A673 (cell line): ENCODE measurements at regions not wholly inside any gene's neighbourhood (a gene's known extent, or its start where the extent isn't known, plus 50 kb on each side); places are given as distances from the start of the nearest gene placed in this dataset.

Source experiments
- EZH2 ChIP-seq: fragments of 200-600 bp; sonication (generic); IDR thresholded peaks from 2 replicates; pipeline ENCODE4 v1.6.1; 2017; ENCODE audit warnings: borderline replicate concordance, low read depth, mild to moderate bottlenecking, mixed read lengths, antibody characterized with exemption, low read length; ENCODE audit not compliant: poor library complexity, severe bottlenecking
- TF ChIP-seq, protein P1 (sequence below): fragments of 300-800, 200-600 bp; sonication (generic); conservative IDR thresholded peaks from 2 replicates; pipeline ENCODE4 v1.5.1; 2017; ENCODE audit warnings: low read depth, mild to moderate bottlenecking, antibody characterized with exemption, low read length, moderate library complexity, mixed read lengths

DNA sequence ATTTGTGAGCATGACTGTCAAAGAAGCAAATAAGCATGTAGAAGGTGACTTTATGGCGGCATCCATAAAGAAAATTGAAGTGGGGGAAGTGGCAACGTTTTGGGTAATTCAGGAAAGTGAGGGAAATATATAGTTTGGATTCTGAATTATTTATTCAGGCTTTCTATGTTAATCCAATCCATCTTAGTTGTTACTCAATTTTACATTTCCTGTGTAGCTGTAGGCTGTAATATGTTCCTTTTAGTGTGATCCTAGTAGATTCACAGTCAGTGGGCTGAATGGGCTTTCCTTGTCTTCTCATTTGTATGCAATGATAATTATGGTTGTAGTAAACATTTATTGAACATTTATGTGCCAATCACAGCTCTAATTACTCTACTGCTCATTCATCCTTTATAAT, 654.1 kb downstream of the EDEM1 start:
- TF ChIP-seq, protein P1, sequence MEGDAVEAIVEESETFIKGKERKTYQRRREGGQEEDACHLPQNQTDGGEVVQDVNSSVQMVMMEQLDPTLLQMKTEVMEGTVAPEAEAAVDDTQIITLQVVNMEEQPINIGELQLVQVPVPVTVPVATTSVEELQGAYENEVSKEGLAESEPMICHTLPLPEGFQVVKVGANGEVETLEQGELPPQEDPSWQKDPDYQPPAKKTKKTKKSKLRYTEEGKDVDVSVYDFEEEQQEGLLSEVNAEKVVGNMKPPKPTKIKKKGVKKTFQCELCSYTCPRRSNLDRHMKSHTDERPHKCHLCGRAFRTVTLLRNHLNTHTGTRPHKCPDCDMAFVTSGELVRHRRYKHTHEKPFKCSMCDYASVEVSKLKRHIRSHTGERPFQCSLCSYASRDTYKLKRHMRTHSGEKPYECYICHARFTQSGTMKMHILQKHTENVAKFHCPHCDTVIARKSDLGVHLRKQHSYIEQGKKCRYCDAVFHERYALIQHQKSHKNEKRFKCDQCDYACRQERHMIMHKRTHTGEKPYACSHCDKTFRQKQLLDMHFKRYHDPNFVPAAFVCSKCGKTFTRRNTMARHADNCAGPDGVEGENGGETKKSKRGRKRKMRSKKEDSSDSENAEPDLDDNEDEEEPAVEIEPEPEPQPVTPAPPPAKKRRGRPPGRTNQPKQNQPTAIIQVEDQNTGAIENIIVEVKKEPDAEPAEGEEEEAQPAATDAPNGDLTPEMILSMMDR, result no peak
- TF ChIP-seq EZH2, result no peak
